ENCODE measurements at regions not wholly inside any gene's neighbourhood (a gene's known extent, or its start where the extent isn't known, plus 50 kb on each side); places are given as distances from the start of the nearest gene placed in this dataset.

GRCh38 chr17:77892469-77893143 is 65.9 kb upstream of the TNRC6C start:
- Histone ChIP-seq H3K27ac (ENCODE audit: extremely low read length, insufficient read depth, low read length) (no peak overlapping the region), H3K9ac (ENCODE audit: insufficient read depth, low read depth, low read length) (no peak overlapping the region), H2AFZ (ENCODE audit: low read length) (no peak overlapping the region), H3K9me3 (ENCODE audit: low read length) (no peaks in the 10 kb centered on the region), H3K27me3 (ENCODE audit: control insufficient read depth in 1 of 2, insufficient read depth in 2 of 2, low read length in 2 of 2) (peaks cover 4 to 55% of the 10 kb centered on the region in 2 experiments; a peak in 4 of 5 replicates), H3K79me2 (ENCODE audit: insufficient read depth, low read length) (no peaks in the 10 kb centered on the region), H3K36me3 (replicated peaks in 1 of 2; ENCODE audit: control insufficient read depth in 1 of 2, insufficient read depth in 2 of 2, low read length in 2 of 2) (no peaks in the 10 kb centered on the region), H3K4me3 (replicated peaks in 1 of 3; ENCODE audit: insufficient read depth in 1 of 3, low read depth in 2 of 3, low read length in 3 of 3) (no peak overlapping the region), H3K4me2 (ENCODE audit: low read depth, low read length) (no peak overlapping the region), H3K4me1 (ENCODE audit: insufficient read depth, low read length) (peaks cover 8% of the 10 kb centered on the region), H4K20me1 (ENCODE audit: insufficient read depth, low read length) (no peaks in the 10 kb centered on the region)
- CTCF ChIA-PET (ENCODE audit: low intra/inter-chr PET ratio, low total read pairs) = no interaction called here
- 51% methylated on average over 14 of the region's 22 CpGs for WGBS (ENCODE audit: low lambda C conversion rate)
- intact Hi-C loops (cut with micrococcal nuclease; ENCODE audit: unreplicated experiment) = no loop called here
- peak; percentile 46 for FAIRE-seq
- POLR2A ChIA-PET = no interaction called here
- in situ Hi-C loops (cut with HindIII; ENCODE audit: extremely low pct_ligation_motif_present, low pct_unique_long_range_greater_than_20kb) = no loop called here
- ATAC-seq = peak; percentile 59
- no TSS peak for BruUV-seq (replicated peaks)
- peak; percentile 36 for DNase-seq (ENCODE audit: low spot score)
- TF ChIP-seq XRCC5 (optimal IDR thresholded peaks at IDR 0.05; ENCODE audit: low read length) (peak; percentile 20), MYC (CRISPR knock-in tag; IDR thresholded peaks at IDR 0.05; ENCODE audit: borderline replicate concordance) (no peak), NFE2 (CRISPR knock-in tag; IDR thresholded peaks at IDR 0.05) (no peak), IKZF4 (CRISPR knock-in tag; IDR thresholded peaks at IDR 0.05; ENCODE audit: borderline replicate concordance, low read depth, not compliant biosample characterization) (no peak), HES4 (CRISPR knock-in tag; IDR thresholded peaks at IDR 0.05; ENCODE audit: borderline replicate concordance) (0 out of 2 replicates have a peak, but pooled peaks have one; percentile 25), ZNF615 (CRISPR knock-in tag; IDR thresholded peaks at IDR 0.05; ENCODE audit: borderline replicate concordance) (no peak), TGIF2 (CRISPR knock-in tag; IDR thresholded peaks at IDR 0.05) (no peak), ZNF350 (CRISPR knock-in tag; IDR thresholded peaks at IDR 0.05; ENCODE audit: borderline replicate concordance, low read depth) (no peak), STAG1 (CRISPR knock-in tag; IDR thresholded peaks at IDR 0.05) (peak; percentile 29), ARID2 (CRISPR knock-in tag; IDR thresholded peaks at IDR 0.05; ENCODE audit: borderline replicate concordance) (no peak), ZSCAN21 (CRISPR knock-in tag; IDR thresholded peaks at IDR 0.05; ENCODE audit: borderline replicate concordance) (no peak), GTF2F1 (IDR thresholded peaks at IDR 0.05; ENCODE audit: low read length) (no peak), ZNF124 (CRISPR knock-in tag; IDR thresholded peaks at IDR 0.05) (no peak), ZNF761 (CRISPR knock-in tag; conservative IDR thresholded peaks at IDR 0.05) (no peak), SMC3 (IDR thresholded peaks at IDR 0.05; ENCODE audit: low read length) (peak; percentile 35; the same call in 1 of the 2 replicates), TEAD3 (CRISPR knock-in tag; optimal IDR thresholded peaks at IDR 0.05; ENCODE audit: borderline replicate concordance) (peak; percentile 40), ZNF224 (CRISPR knock-in tag; IDR thresholded peaks at IDR 0.05) (no peak), RFXANK (CRISPR knock-in tag; IDR thresholded peaks at IDR 0.05) (no peak), DMTF1 (CRISPR knock-in tag; IDR thresholded peaks at IDR 0.05) (no peak), MXD3 (CRISPR knock-in tag; IDR thresholded peaks at IDR 0.05) (no peak), CHCHD3 (CRISPR knock-in tag; IDR thresholded peaks at IDR 0.05) (0 out of 2 replicates have a peak, but pooled peaks have one; percentile 21), ZNF282 (IDR thresholded peaks at IDR 0.05; ENCODE audit: partially characterized antibody) (no peak)
- TF ChIP-seq, protein P1, sequence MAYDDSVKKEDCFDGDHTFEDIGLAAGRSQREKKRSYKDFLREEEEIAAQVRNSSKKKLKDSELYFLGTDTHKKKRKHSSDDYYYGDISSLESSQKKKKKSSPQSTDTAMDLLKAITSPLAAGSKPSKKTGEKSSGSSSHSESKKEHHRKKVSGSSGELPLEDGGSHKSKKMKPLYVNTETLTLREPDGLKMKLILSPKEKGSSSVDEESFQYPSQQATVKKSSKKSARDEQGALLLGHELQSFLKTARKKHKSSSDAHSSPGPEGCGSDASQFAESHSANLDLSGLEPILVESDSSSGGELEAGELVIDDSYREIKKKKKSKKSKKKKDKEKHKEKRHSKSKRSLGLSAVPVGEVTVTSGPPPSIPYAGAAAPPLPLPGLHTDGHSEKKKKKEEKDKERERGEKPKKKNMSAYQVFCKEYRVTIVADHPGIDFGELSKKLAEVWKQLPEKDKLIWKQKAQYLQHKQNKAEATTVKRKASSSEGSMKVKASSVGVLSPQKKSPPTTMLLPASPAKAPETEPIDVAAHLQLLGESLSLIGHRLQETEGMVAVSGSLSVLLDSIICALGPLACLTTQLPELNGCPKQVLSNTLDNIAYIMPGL (CRISPR knock-in tag; IDR thresholded peaks at IDR 0.05; ENCODE audit: borderline replicate concordance in 1 of 2, low read depth in 1 of 2) = 0 out of 4 replicates have a peak, but pooled peaks of 1 of the 2 experiments have one; percentile 22

Measured in HepG2 (cell line).